ENCODE measurements at regions not wholly inside any gene's neighbourhood (a gene's known extent, or its start where the extent isn't known, plus 50 kb on each side); places are given as distances from the start of the nearest gene placed in this dataset.
"Not testable (repeated sequence)": the region's sequence is repeated elsewhere in the genome, so short reads cannot be mapped to it uniquely, and the experiment has no call there.

GRCh38 chr3:6229778-6230410 lies 631.0 kb upstream of the GRM7 start:
- no peak for DNase-seq

- no peak for DNase-seq
Observed at GRCh38 chr3:6242104-6242503, 618.8 kb upstream of the GRM7 start.

- DNase-seq = no peak
Observed at GRCh38 chr3:6248528-6248927, 612.4 kb upstream of the GRM7 start.

- DNase-seq = no peak
Observed at GRCh38 chr3:6249679-6250078, 611.2 kb upstream of the GRM7 start.

GRCh38 chr3:6250167-6250566 lies 610.7 kb upstream of the GRM7 start:
- no peak for DNase-seq

GRCh38 chr3:6251612-6252400 lies 609.1 kb upstream of the GRM7 start:
- DNase-seq = no peak

GRCh38 chr3:6254490-6254889 lies 606.4 kb upstream of the GRM7 start:
- no peak for DNase-seq

GRCh38 chr3:6255229-6255628 lies 605.7 kb upstream of the GRM7 start:
- no peak for DNase-seq

GRCh38 chr3:6260551-6261191 lies 600.2 kb upstream of the GRM7 start:
- no peak for DNase-seq

- no peak for DNase-seq
Observed at GRCh38 chr3:6262010-6262409, 598.9 kb upstream of the GRM7 start.

GRCh38 chr3:6264036-6264435 lies 596.9 kb upstream of the GRM7 start:
- no peak for DNase-seq

GRCh38 chr3:6264906-6265305 lies 596.0 kb upstream of the GRM7 start:
- DNase-seq = no peak

GRCh38 chr3:6266135-6266534 lies 594.8 kb upstream of the GRM7 start:
- DNase-seq = no peak

- DNase-seq = no peak
Observed at GRCh38 chr3:6273878-6274277, 587.0 kb upstream of the GRM7 start.

GRCh38 chr3:6281662-6282061 lies 579.3 kb upstream of the GRM7 start:
- DNase-seq = no peak

GRCh38 chr3:6282918-6283317 lies 578.0 kb upstream of the GRM7 start:
- DNase-seq = no peak

- no peak for DNase-seq
Observed at GRCh38 chr3:6287088-6287875, 573.6 kb upstream of the GRM7 start.

GRCh38 chr3:6301626-6302025 lies 559.3 kb upstream of the GRM7 start:
- no peak for DNase-seq

- DNase-seq = no peak
Observed at GRCh38 chr3:6315906-6316305, 545.0 kb upstream of the GRM7 start.

GRCh38 chr3:6321999-6322398 lies 538.9 kb upstream of the GRM7 start:
- no peak for DNase-seq

GRCh38 chr3:6326771-6327170 lies 534.1 kb upstream of the GRM7 start:
- no peak for DNase-seq

GRCh38 chr3:6340980-6341325 lies 520.0 kb upstream of the GRM7 start:
- not testable (repeated sequence) for DNase-seq

GRCh38 chr3:6351752-6352151 lies 509.2 kb upstream of the GRM7 start:
- DNase-seq = no peak

- no peak for DNase-seq
Observed at GRCh38 chr3:6354653-6355052, 506.3 kb upstream of the GRM7 start.

All from GOT3 (cell line).